Retina (tissue), 1 donor: ENCODE measurements at regions not wholly inside any gene's neighbourhood (a gene's known extent, or its start where the extent isn't known, plus 50 kb on each side); places are given as distances from the start of the nearest gene placed in this dataset.
"Not testable (repeated sequence)": the region's sequence is repeated elsewhere in the genome, so short reads cannot be mapped to it uniquely, and the experiment has no call there.

Experiments used
- DNase-seq: peaks from one replicate; pipeline ENCODE4 v3.0.0-alpha.2; 2016

GRCh38 chr3:66633402-66634381 is 132.9 kb upstream of the LRIG1 start:
- DNase-seq, result peak; percentile 41

DNA sequence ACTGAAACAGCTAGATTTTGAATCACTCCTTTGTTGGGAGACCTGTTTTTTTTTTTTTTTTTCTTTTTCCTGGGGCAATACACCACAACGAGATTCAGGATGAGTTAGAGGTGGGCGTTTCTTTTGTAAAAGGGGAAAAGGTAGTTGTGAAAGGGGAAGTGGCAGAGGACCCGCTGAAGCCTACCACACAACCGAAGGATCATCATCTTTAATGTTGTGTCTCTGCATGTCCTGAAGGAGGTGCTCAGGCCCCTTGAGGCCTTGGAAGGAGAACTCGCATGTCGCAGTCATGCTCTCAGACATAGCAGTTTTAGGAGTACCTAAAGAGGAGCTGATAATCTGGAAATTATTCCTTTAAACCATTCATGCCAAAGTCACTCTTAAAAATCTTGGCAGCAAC is 137.9 kb upstream of the LRIG1 start:
- DNase-seq, result no peak

GRCh38 chr3:66639809-66640356 is 139.1 kb upstream of the LRIG1 start:
- no peak for DNase-seq

DNA sequence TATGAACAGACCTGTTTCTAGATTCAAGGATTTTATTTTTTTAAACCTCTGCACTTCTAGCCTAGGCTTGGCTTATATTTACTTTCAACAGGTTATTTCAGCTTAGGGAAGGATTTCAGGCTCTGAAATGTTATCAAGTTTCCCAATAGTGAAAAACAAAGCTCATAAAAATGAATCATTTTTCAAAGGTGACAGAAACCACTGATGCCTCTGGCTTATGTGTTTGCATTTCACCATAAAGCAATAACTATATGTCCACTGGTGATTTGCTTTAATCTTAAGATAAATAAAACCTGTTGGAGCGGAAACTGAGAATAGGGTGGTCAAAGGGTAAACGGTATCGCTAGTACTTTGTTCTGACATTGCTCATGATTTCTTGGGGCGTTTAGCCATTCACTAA is 141.2 kb upstream of the LRIG1 start:
- no peak for DNase-seq

- no peak for DNase-seq
Observed at GRCh38 chr3:66642484-66642883, 141.7 kb upstream of the LRIG1 start.

DNA sequence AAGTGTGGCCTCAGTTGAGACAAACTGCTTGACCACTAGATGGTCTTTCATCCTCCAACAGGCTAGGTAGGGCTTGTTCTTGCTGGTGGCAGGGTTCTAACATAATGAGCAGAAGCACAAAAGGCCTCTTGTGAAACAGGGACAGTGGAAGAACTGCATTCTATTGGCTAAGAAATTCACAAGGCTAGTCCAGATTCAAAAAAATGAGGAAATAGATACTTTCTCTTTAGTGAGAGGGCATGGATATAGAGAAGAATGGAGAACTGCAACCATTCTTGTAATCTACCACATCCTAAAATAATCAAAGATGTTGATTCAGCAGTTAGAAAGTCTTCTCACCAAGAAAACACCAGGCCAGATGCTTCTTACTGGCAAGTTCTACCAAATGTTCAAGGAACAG is 143.7 kb upstream of the LRIG1 start:
- no peak for DNase-seq

DNA sequence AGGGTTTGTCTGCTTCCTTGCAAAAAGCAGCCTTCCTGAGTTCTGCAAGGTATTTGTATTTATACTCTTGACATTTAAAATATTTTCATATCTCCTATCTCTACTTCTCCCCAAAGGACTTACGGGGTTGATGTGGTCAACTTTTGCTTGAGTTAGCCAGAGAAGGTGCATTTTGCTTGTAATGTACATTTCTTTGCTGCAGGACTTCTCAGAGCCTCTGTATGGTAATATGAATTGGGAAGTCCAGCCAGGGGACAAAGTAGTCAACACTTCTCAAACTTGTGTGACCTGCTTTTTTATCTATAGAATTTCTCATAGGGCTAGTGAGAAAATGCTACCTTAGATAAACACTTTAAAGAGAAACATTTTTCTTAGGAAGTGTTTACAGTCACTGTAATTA is 148.2 kb upstream of the LRIG1 start:
- no peak for DNase-seq

- DNase-seq, result not testable (repeated sequence)
Observed at GRCh38 chr3:66651520-66651919, 150.7 kb upstream of the LRIG1 start.

DNA sequence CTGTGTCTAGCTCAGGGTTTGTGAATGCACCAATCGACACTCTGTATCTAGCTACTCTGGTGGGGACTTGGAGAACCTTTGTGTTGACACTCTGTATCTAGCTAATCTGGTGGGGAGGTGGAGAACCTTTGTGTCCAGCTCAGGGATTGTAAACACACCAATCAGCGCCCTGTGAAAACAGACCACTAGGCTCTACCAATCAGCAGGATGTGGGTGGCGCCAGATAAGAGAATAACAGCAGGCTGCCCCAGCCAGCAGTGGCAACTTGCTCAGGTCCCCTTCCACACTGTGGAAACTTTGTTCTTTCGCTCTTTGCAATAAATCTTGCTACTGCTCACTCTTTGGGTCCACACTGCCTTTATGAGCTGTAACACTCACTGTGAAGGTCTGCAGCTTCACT is 151.3 kb upstream of the LRIG1 start:
- not testable (repeated sequence) for DNase-seq

- peak; percentile 57 for DNase-seq
Observed at GRCh38 chr3:66655044-66655443, 154.2 kb upstream of the LRIG1 start.

DNA sequence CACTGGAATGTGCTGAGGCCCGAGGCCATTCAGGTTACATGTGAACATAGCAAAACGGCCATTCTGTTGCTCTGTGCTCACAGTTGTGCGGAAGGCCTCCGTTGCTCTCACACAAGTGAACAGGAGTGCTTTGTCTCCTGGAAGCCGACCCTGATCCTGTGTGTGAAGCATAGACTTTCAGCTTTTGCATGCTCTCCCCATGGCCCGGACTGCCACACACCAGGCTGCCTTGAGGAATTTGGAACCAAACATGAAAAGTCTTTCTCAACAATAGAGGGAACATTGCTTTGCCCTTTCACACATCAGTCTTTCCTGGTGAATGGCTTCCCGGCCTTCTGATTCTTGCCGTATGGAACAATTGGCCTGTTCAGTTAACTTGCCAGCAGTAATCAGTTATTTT is 154.8 kb upstream of the LRIG1 start:
- no peak for DNase-seq

GRCh38 chr3:66656609-66657008 is 155.8 kb upstream of the LRIG1 start:
- DNase-seq, result no peak

DNA sequence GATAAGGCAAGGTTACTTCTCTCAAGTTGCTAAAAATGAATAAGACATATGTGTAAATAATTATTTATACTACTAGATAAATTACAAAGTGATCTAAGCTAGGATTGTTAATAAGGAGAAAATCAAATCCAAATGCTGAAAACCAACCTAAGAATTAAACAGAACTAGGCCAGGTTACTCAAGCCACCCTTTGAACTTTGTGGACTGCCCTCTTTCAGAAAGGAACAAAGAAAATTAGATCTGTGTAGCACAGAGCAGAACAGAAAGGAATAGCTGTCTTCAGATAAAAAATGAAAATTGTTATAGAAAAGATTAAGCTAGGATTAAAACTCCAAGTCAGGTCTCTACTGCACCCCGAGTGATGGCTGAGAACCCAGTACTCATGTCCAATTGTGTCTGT is 158.2 kb upstream of the LRIG1 start:
- no peak for DNase-seq

GRCh38 chr3:66661628-66662027 is 160.8 kb upstream of the LRIG1 start:
- no peak for DNase-seq

- DNase-seq, result no peak
Observed at GRCh38 chr3:66662894-66663293, 162.1 kb upstream of the LRIG1 start.

DNA sequence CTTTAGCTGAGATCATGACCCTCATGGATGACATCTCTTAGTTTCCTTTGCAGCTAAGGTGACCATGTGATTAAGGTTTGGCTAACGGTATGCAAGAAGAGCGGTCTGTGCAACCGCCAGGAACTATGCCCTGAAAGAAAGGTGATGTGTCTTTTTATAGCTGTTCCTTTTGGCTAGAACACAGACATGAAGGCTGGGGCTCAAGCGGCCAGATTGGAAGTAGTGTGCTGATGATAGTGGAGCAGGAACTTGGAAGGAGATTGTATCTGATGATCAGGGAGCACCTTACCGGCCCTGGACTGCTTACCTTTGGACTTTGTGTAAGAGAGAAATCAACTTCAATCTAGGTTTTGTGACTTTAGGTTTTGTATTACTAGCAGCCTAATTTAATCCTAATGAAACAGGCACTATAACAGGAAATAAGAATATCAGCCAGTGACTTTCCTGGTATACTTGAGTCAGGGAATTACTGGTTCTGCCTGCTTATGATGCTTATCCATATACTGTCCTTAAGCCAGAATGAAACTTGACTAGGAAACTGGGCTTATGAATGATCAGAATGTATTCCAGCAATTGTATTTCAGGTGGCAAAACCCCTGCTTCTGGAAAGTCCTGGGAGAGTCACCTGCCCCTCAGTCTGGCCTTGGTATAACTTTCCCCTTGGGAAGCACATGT is 164.3 kb upstream of the LRIG1 start:
- no peak for DNase-seq

- DNase-seq, result no peak
Observed at GRCh38 chr3:66666362-66666761, 165.5 kb upstream of the LRIG1 start.

GRCh38 chr3:66667263-66667662 is 166.4 kb upstream of the LRIG1 start:
- no peak for DNase-seq

GRCh38 chr3:66671291-66671690 is 170.5 kb upstream of the LRIG1 start:
- DNase-seq, result no peak

DNA sequence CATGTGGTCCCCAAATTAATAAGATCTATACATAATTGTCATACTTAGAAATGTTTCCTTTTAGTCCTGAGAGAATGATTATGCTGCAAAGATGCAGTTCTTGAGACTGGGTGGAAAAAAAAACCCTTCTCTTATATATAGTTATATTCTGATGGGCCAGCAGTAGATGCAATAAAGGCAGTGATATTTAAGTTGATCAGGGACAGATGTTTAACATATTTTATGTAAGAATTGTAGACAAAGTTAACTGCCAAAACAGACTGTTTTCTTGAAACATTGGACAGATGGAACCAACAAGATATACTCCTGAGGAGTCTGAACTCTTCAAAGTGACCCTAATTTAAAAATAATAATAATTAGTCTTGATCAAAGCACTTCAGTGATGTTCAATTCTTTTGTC is 172.0 kb upstream of the LRIG1 start:
- no peak for DNase-seq

- DNase-seq, result no peak
Observed at GRCh38 chr3:66673293-66673692, 172.5 kb upstream of the LRIG1 start.

- no peak for DNase-seq
Observed at GRCh38 chr3:66675366-66675765, 174.5 kb upstream of the LRIG1 start.

DNA sequence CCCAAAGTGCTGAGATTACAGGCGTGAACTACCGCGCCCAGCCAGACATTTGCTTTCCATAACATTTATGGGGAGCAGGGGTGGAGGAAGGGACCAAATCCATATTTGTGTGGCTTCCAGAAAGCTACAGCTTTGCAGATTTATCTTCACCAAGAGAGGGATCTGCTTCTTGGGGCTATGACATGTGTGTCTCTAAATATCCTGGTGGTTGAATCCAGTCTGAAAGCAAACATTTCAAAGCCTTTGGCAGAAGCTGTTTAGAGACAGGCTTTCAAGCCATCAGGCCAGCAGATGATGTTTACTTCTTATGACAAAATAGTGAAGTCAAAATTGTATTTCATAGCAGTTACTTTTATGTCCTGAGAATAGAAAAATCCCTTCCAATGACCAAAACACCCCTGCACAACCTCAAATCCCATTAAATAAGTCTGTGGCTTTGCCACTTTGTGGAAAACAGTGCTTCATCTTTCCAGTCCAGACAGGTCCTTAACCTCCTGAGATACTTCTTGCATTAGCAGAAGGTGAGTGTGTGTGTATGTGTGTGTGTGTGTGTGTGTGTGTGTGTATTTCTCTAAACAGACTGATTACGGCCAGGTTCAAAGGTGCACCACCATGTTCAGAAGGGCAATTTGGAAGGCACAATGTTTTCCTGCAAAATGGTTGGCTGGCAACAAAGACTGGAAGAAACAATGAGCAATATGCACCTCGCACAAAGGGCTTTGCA is 191.4 kb upstream of the LRIG1 start:
- DNase-seq, result no peak
